ENCODE measurements at regions not wholly inside any gene's neighbourhood (a gene's known extent, or its start where the extent isn't known, plus 50 kb on each side); places are given as distances from the start of the nearest gene placed in this dataset.
"Not testable (repeated sequence)": the region's sequence is repeated elsewhere in the genome, so short reads cannot be mapped to it uniquely, and the experiment has no call there.

DNA sequence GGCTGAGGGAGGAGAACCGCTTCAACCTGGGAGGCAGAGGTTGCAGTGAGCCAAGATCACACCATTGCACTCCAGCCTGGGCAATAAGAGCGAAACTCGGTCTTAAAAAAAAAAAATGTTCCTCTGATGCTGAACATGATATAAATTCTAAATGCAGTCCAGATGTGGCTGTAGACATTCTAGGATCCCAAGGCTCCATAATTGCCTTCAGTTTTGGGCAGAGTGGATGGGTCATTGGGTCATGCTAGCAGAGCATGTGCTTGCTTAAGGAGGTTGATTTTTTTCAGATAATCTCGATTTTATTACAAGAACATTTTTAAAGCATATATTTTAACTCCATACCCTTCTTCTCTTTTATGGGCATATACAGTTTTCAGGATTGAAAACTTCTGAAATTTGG is 112.0 kb downstream of the UTRN start:
- DNase-seq: no peak

DNA sequence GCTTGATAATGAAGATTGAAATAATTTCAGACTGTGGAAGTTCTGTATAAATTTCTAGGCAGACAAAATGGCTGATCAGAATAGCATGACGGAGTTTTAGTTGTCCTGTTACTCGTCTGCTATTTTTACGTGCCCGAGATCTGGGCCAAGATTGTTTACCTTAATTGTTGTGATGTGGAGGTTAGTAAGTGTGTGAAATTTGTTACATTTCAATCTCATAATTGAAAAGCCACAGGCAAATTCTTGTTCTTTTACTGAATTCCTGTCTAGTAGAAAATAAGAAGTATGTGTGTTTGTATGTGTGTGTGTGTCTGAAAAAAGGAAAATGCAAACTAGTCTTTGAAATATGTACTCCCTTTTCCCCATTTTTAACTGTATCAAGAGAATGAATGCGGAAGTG is 115.2 kb downstream of the UTRN start:
- no peak for DNase-seq

DNA sequence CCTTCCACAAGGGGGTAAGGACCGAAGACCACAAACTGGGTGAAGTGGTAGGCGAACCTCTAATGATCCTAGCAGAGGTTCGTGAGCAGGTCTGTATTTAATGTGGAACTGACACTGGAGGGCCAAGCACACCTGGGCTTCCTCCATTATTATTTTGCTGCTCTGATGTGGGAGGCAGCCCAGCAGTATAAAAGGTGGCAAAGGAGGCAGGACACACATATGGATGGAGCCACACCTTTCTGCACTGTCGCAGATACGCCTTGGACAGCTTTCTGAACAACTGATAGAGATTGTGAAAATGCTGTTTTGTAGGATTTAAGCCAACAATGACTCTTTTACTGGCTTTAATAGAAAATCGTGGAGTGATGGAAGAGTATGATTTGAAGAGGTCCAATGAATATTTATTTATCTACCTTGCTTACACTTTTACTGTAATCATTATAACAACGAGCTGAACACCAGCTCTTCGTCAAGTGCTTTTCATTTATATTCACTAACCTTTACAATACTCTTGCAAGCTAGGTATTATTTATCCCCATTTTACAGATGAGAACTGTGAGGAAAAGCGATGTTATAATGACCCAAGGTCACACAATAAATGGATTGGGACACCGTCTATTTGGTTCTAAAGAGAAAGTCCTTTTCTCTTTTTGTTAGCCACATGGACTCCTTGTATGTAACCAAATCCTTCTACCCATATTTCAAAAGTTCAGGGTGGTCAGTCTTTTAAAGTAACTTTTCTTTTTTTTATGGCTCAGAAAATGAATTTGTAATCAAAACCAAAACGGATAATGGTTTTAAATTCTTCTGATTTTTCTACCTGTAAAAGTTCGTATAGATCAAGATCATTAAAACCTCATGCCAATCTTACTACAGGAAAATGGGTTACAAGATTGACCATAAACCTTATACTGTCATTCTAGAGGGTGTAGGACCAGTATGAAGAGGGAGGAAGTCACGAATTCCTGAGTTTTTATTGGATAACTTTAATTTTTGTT is 116.9 kb downstream of the UTRN start:
- no peak for DNase-seq

DNA sequence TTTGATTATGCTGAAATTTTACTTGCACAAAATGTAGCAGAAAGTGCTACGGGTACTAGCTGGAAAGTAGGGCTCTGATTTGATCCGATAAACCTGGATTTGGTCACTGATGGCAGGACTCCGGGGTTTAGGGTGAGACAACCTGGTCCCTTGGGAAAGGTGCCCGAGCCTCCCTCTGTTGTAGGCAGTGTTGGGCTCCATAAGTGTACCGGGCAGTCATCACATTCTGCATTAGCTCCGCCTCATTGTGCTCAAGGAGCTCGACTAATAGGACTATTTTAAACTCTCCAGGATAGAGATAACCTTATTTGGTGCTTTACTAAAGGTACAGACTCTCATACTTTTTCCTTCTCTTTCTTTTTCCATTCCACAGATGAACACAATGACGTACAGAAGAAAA is 117.6 kb downstream of the UTRN start:
- DNase-seq: no peak

DNA sequence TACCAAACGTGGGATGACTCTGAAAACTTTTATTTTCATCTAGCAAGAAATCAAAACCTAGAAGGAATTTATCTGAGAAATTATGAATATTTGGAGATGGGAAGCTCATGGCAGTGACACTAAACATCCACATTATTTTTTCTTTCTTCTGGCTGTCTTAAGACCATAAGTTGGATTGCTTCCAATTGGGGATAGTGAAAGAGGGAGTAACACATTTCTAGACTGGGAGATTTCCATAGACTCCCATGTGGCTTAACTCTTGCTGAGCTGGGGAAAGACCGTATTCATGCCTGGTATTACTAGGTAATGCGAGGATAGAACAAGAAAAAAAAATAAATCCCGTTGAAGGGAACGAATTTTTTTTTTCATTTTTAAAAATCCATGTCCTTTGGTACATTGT is 120.0 kb downstream of the UTRN start:
- no peak for DNase-seq

DNA sequence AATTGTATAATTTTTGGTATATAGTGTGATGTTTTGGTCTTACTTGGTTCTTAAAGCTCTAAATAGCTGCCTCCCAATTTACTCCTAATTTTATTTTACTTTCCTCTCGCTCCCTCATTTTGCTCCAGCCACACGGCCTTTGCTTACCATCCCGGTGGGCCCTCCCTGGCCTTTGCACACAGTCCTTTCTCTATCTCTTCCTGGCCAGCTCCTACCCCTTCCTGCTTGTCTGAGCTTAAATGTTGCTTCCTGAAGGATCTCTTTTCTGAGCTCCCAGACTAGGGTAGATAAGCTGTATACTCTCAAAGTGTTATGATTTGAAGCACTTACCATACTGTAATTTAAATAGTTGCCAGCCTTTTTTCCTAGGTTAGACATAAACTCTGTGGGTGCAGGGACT is 121.7 kb downstream of the UTRN start:
- DNase-seq: no peak

DNA sequence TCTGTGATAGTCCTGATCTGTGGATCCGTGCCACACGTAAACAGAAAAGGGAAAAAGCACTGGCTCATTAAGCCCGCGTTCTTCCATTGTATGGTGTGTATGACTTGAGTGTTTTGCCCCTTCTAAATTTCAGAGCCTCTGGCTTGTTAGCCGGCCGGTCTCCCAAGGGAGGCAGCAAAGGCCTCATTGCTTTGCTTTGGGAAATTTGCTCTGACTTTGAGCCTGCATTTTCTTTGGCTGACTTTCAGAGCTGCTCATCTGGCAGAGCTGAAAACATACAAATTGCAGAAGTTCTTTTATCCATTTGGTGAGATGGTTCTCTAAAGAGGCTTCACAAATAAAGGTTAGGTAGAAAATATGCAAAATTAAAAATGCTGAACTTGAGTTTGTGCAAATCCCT is 123.0 kb downstream of the UTRN start:
- no peak for DNase-seq

DNA sequence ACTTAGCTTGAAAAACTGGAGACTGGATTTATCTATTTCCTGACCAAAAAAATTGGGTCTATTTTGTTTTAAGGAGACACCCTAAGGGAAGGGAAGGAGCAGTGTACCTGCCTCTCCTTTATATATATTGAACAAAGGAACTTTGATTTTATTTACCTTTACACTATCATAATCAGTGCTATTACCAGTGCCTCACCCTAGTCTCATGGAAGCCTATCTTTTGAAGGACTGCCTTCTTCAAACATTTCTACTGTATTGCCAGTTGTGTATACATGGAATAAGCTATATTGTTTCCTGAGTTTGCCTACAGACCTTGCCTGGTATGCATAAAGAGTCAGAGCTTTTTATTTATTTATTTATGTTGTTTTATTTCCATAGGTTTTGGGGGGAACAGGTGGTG is 124.9 kb downstream of the UTRN start:
- DNase-seq: no peak

DNA sequence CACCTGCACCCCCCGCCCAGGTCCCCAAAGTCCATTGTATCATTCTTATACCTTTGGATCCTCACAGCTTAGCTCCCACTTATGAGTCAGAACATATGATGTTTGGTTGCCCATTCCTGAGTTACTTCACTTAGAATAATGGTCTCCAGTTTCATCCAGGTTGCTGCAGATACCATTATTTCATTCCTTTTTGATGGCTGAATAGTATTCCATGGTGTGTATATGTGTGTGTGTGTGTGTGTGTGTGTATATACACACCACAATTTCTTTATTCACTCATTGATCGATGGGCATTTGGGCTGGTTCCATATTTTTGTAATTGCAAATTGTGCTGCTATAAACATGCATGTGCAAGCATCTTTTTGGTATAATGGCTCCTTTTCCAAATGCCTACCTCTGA is 125.4 kb downstream of the UTRN start:
- DNase-seq: not testable (repeated sequence)

DNA sequence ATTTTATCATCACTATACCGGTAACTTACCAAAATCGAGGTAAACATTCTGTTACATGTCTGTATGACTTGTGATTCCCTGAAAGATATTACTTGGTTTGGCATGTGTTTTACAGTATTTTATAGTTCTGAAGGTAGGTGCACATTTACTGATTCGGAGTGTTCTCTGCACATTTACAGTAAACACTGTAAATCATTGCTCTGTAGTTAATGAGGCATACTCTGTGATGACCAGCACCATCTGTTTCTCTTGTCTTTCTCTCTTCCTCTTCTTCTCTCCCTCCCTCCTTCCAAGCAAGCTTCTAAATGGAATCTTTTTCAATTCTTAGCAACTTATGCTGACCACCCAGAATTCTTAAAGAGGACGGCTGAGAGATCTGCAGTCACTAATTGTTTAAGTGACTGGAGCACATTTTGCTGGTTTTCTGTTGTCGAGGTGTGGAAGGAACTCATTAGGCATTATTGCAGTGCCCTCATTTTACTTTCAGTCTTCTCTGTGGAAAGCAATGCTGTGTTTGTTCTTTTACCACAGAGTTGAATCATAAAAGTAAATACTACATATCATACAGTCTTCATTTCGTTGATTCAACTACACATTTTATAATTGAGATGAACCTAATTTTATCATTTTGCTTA is 126.5 kb downstream of the UTRN start:
- no peak for DNase-seq

DNA sequence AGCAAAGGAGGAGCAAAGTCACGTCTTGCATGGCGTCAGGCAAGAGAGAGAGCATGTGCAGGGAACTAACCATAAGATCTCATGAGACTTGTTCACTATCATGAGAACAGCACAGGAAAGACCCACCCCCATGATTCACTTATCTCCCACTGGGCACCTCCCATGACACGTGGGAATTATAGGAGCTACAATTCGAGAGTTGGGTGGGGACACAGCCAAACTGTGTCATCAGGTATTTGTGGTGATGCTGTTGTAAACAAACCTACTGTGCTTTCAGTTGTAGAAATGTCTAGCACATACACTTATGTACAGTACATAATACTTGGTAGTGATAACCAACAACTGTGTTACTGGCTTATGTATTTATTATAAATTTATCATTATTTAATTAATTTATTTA is 128.3 kb downstream of the UTRN start:
- no peak for DNase-seq

DNA sequence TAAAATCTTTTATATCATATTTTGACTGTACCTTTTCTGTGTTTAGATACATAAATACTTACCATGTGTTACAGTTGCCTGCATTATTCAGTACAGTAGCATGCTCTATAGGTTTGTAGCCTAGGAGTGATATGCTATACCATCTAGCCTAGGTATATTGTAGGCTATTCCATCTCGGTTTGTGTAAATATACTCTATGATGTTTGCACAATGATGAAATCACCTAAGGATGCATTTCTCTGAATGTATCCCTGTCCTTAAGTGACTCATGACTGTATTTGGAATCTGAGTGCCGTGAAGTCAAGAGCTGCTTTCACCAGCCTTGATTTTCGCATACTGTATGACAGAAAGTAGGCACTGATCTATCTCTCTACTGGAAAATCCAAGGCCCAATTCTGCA is 129.9 kb downstream of the UTRN start:
- no peak for DNase-seq

DNA sequence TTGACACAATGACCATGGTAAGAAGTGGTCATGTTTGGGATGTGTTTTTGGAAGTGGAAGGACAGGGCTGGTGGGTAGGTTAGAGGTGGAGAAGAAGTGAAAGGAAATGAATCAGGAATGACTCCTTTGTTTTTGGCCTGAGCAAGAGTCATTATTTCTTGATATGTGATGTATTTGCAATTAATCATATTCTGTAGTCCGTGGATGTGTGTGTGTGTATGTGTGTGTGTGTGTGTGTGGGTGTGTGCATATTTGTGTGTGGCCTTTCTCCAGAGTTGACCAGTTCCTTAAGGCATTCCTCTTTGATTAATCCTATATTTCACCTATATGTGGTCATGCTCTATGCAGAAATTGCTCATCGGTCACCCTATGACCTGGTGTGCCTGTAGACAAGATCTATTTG is 130.7 kb downstream of the UTRN start:
- no peak for DNase-seq

DNA sequence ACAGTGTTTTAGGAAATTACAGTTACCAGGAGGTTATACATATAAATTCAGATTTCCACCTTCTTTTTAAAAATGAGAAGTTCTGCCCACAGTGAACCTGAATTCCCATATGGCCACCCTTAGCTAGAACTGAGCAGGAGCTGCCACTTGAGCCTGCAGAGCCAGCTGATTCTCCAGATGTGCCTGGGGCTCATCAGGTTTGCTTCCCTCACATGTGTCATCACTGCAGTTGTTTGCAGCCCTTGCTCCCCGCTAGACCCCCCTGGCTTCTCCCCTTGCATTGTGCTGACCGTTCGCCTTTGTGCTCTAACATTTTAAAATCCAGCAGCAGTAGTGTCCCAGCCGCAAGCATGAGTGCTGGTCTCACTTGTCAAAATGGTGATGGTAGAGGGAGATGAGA is 131.1 kb downstream of the UTRN start:
- DNase-seq: no peak

DNA sequence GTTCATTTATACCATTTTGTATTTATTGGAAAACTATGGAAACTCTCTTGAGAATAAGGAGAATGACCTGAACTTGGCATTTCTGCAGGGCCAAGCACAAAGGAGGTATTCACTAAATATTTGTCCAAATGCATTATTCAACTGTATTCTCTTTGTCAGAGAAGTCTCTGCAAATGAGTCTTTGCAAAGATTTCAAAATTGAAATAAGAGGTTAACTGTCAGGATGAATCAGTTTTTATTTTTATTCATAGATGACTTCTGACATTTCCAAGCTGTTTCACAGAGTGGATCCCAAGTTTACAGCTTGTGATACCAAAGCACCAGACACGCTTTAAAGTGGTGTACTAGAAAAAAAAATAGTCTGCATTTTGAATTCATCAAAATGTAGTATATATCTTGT is 131.6 kb downstream of the UTRN start:
- DNase-seq: no peak

DNA sequence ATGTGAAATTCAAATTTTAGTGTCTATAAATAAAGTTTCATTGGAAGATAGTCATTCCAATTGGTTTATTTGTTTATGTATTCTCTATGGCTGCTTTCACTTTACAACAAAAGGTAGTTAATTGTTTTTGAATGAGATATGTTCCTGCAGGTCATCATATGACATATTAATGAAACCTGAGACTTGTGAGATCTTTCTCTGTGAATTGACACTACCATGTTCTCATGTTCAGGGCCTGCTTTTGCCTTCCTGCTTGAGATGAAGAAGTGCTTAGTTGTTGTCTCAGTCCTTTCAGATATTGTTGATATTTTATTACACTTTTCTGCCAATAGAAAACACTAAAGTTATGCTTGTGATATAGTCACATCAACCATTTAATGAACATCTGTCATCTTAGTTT is 132.5 kb downstream of the UTRN start:
- DNase-seq: no peak

DNA sequence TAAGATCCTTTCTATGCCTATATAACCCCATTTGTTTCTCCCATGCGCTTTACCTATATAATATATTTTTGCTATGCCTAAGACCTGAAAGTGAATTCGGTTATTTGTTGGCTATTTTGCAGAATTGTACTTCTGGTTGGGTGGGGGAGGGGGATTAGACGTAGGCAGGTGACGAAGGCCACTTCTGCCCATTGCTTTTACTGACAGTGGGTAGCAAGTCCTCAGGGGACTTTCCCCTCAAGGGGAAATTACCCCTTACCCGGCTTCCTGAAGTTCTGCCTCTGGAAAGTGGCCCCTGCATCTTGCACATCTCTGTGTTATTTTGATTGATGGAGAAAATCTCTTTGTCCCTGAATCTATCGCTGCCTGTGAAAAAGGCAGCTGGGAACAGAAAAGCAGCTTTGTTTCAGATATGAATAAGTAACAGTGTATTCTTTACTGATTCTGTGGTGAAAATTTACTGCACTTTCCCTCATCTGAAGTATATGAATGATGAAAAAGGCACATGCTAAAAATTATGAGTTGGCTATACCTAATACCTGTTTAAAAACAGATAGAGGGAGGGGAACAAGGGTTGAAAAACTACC is 133.9 kb downstream of the UTRN start:
- DNase-seq: no peak

DNA sequence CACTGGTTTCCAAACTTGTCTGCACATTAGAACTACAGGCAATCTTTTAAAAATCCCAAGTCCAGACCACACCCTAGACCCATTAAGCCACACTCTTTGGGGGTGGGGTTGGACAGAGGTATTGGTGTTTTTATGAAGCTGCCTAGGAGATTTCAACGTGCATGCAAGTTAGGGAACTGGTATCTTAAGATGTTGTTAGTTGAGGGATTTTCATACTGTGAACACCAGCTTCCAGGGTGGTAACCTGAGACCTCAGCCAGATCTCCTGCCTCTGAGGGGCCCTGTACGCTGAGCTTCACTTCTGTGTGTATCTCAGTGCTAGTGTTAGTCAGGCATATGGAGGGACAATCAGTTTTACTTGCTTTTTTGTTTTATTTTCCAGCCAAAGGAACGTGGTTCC is 138.0 kb downstream of the UTRN start:
- DNase-seq: no peak

DNA sequence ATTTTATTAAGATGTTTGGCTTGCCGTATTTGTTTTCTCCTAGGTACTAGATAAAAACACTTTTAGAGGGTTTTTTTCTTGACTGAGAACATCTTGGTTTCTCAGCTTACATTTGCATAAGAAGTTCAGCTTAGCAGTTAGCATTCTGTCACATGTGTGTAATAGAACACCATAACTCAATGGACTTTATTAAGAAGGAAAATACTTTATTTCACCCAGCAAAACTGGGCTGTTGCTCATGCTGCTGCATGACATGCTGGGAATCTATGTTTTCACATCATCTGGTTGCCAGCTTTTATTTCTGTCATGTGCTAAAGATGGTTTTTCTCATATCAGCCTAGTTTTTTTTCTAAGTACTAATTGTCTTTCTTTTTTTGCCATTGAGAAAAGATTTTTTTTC is 144.6 kb downstream of the UTRN start:
- no peak for DNase-seq

DNA sequence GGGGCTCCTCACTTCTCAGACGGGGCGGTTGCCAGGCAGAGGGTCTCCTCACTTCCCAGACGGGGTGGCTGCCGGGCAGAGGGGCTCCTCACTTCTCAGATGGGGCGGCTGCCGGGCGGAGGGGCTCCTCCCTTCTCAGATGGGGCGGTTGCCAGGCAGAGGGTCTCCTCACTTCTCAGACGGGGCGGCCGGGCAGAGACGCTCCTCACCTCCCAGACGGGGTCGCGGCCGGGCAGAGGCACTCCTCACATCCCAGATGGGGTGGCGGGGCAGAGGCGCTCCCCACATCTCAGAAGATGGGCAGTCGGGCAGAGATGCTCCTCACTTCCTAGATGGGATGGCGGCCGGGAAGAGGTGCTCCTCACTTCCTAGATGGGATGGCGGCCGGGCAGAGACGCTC is 148.3 kb downstream of the UTRN start:
- DNase-seq: not testable (repeated sequence)

DNA sequence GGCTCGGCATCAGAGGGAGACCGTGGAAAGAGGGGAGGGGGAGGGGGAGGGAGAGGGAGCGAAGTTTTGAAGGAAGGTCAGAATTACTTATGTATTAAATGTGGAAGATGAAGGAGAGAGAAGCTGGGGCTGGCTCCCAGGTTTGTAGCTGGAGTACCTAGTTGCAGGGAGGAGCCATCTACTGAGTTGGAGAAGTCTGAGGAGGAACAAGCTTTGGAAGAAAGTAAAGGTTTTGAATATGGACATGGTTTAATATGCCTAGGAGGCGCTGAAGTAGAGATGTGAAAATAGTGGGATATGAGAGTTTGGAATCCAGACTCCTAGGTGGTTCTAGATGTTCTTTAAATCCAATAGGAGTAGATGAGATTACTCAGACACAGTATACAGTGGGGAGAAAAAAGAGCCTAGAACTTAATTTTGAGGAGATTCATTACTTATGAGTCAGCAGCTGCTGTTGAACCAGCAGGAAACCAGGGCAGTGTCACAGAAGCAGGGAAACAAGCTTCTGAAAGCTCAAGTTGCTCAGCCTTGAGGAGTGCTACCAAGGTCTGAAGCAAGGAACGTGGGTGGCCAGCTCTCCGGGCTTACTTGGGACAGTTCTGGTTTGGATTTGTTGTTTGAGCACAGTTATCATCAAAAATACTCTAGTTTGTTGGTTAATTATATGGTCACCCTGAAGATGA is 149.3 kb downstream of the UTRN start:
- no peak for DNase-seq

DNA sequence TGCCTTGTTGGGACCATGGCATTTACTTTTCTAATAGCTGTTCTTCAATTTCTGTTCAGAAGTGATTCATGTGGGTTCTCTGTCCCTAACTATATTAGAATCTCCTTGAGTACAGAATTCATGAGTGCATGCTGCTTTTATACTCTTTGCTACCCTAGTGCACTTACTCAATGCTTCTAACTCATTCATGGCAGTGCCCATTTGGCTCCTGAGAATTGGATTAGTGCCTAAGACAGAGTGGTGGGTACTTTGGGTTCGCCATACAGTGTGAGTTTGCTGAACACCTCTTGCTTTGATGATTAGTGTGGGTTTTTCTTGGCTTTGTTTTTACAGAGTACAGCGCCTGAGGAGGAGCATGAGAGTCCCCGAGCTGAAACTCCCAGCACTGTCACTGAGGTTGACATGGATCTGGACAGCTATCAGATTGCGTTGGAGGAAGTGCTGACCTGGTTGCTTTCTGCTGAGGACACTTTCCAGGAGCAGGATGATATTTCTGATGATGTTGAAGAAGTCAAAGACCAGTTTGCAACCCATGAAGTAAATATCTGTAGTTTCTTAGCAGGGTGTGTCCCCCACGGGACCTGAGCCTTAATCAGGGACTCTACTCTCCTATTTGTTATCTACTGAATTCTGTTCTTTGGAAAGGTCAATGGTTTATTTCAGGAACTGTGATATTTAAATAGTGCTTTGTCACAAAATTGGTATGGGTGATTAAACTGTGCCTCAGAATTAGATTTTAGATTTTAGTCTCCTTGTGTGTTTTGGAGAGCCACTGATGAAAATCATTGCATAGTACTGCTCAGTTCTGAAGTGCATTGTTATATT is 150.7 kb downstream of the UTRN start:
- no peak for DNase-seq

DNA sequence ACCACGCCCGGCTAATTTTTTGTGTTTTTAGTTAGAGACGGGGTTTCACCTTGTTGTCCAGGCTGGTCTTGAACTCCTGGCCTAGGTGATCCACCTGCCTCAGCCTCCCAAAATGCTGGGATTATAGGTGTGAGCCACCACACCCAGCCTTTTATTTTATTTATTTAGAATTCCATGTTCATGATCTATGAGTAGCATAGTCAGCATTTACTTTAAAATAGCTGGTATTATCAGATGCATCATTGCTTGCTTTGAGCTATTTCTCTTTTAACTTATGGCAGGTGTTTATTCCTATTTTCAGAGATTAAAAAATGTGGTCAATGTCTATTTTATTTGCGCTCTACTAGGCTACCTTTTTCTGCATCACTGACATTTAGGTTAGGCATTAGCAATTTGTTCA is 152.0 kb downstream of the UTRN start:
- DNase-seq: no peak

Data from retina (tissue), 1 donor.